OCI-LY1 (cell line): ENCODE measurements at regions not wholly inside any gene's neighbourhood (a gene's known extent, or its start where the extent isn't known, plus 50 kb on each side); places are given as distances from the start of the nearest gene placed in this dataset.

Experiments used
- H2AFZ ChIP-seq: fragments of 200-600 bp; sonication (generic), shearing (Covaris generic); 2 replicates; pipeline ENCODE4 v1.6.0; 2014; ENCODE audit warnings: antibody characterized with exemption, mild to moderate bottlenecking, low read length
- H3F3A ChIP-seq: fragments of 200-600 bp; sonication (generic), shearing (Covaris generic); 2 replicates; pipeline ENCODE4 v1.6.0; 2014; ENCODE audit warnings: mild to moderate bottlenecking, antibody characterized with exemption, low read length, moderate library complexity; ENCODE audit not compliant: insufficient read depth
- H3K27ac ChIP-seq: fragments of 200-600 bp; sonication (generic); 2 replicates; pipeline ENCODE4 v1.5.1; 2014; ENCODE audit warnings: low read length, mixed run types, mild to moderate bottlenecking, low read depth; ENCODE audit not compliant: poor library complexity, severe bottlenecking
- H3K27me3 ChIP-seq: fragments of 200-600 bp; sonication (generic); 2 replicates; pipeline ENCODE4 v1.6.0; 2014; ENCODE audit warnings: antibody characterized with exemption, mild to moderate bottlenecking, low read length, moderate library complexity; ENCODE audit not compliant: insufficient read depth
- H3K36me3 ChIP-seq: fragments of 200-600 bp; sonication (generic); 2 replicates; pipeline ENCODE4 v1.6.1; 2014; ENCODE audit warnings: mild to moderate bottlenecking, antibody characterized with exemption, low read length, moderate library complexity, mixed read lengths; ENCODE audit not compliant: insufficient read depth
- H3K4me1 ChIP-seq: fragments of 200-600 bp; sonication (generic); 2 replicates; pipeline ENCODE4 v1.5.1; 2014; ENCODE audit warnings: mild to moderate bottlenecking, low read length, moderate library complexity; ENCODE audit not compliant: insufficient read depth, severe bottlenecking
- H3K4me2 ChIP-seq: fragments of 200-600 bp; sonication (generic), shearing (Covaris generic); 2 replicates; pipeline ENCODE4 v1.6.1; 2014; ENCODE audit warnings: low read length
- H3K4me3 ChIP-seq: fragments of 200-600 bp; sonication (generic); 2 replicates; pipeline ENCODE4 v1.5.1; 2014; ENCODE audit warnings: low read length, low read depth, mild to moderate bottlenecking, mixed read lengths; ENCODE audit not compliant: poor library complexity, severe bottlenecking
- H3K79me2 ChIP-seq: fragments of 200-600 bp; shearing (Covaris generic); 2 replicates; pipeline ENCODE4 v1.6.1; 2016; ENCODE audit warnings: mixed run types, low read length, mixed read lengths; ENCODE audit not compliant: insufficient read depth
- H3K9ac ChIP-seq: fragments of 200-600 bp; sonication (generic), shearing (Covaris generic); 2 replicates; pipeline ENCODE4 v1.6.1; 2014; ENCODE audit warnings: mild to moderate bottlenecking, low read length, mixed read lengths
- H3K9me2 ChIP-seq: fragments of 200-600 bp; sonication (generic), shearing (Covaris generic); 2 replicates; pipeline ENCODE4 v1.6.1; 2014; ENCODE audit warnings: low read depth, mild to moderate bottlenecking, low read length, mixed read lengths
- H3K9me3 ChIP-seq: fragments of 200-600 bp; shearing (Covaris generic); 2 replicates; pipeline ENCODE4 v1.6.1; 2014; ENCODE audit warnings: low read length, mixed read lengths
- H4K20me1 ChIP-seq: fragments of 200-600 bp; sonication (generic), shearing (Covaris generic); 2 replicates; pipeline ENCODE4 v1.6.0; 2016; ENCODE audit warnings: mild to moderate bottlenecking, low read length; ENCODE audit not compliant: insufficient read depth
- CTCF ChIP-seq: fragments of 200-600 bp; sonication (generic), shearing (Covaris generic); IDR thresholded peaks from 2 replicates; pipeline ENCODE4 v1.5.1; 2017; ENCODE audit warnings: mild to moderate bottlenecking, antibody characterized with exemption, low read length, moderate library complexity, mixed read lengths
- EZH2 ChIP-seq: fragments of 200-600 bp; sonication (generic), shearing (Covaris generic); IDR thresholded peaks from 2 replicates; pipeline ENCODE4 v1.8.0; 2017; ENCODE audit warnings: borderline replicate concordance, mixed run types, mild to moderate bottlenecking, antibody characterized with exemption, low read length, moderate library complexity, mixed read lengths

GRCh38 chr2:15754703-15755099 is 163.0 kb downstream of the DDX1 start:
- no peaks in the 10 kb centered on the region for H3K4me1 ChIP-seq
- no peaks in the 10 kb centered on the region for H3K36me3 ChIP-seq
- no peak overlapping the region for H3K9ac ChIP-seq
- no peak overlapping the region for H3K4me3 ChIP-seq
- no peaks in the 10 kb centered on the region for H3K79me2 ChIP-seq
- no peaks in the 10 kb centered on the region for H4K20me1 ChIP-seq
- H3K4me2 ChIP-seq: no peak overlapping the region
- no peaks in the 10 kb centered on the region for H3F3A ChIP-seq
- no peaks in the 10 kb centered on the region for H3K27me3 ChIP-seq
- no peaks in the 10 kb centered on the region for H3K9me2 ChIP-seq
- no peak overlapping the region for H3K27ac ChIP-seq
- H2AFZ ChIP-seq: no peak overlapping the region
- no peak for TF ChIP-seq EZH2
- no peaks in the 10 kb centered on the region for H3K9me3 ChIP-seq

- Histone ChIP-seq H3K27ac (no peak overlapping the region), H3K79me2 (no peaks in the 10 kb centered on the region), H4K20me1 (no peaks in the 10 kb centered on the region), H3F3A (no peaks in the 10 kb centered on the region), H3K4me1 (no peaks in the 10 kb centered on the region), H3K36me3 (no peaks in the 10 kb centered on the region), H3K9me3 (no peaks in the 10 kb centered on the region), H3K9me2 (no peaks in the 10 kb centered on the region), H3K4me3 (no peak overlapping the region), H3K4me2 (no peak overlapping the region), H2AFZ (no peak overlapping the region), H3K9ac (no peak overlapping the region), H3K27me3 (no peaks in the 10 kb centered on the region)
- TF ChIP-seq CTCF: no peak
- TF ChIP-seq EZH2: no peak
Measured at GRCh38 chr2:15755528-15755927, 163.9 kb downstream of the DDX1 start.

GRCh38 chr2:15756011-15756550 is 164.4 kb downstream of the DDX1 start:
- Histone ChIP-seq H3K27ac (no peak overlapping the region), H3K9ac (no peak overlapping the region)

More at GRCh38 chr2:15756011-15756550, 164.4 kb downstream of the DDX1 start:
- Histone ChIP-seq H3K4me1 (no peaks in the 10 kb centered on the region), H3K9me3 (no peaks in the 10 kb centered on the region), H3K4me3 (no peak overlapping the region), H3K36me3 (no peaks in the 10 kb centered on the region), H3K27me3 (no peaks in the 10 kb centered on the region), H2AFZ (no peak overlapping the region), H3K9me2 (no peaks in the 10 kb centered on the region), H3F3A (no peaks in the 10 kb centered on the region), H3K79me2 (no peaks in the 10 kb centered on the region), H4K20me1 (no peaks in the 10 kb centered on the region), H3K4me2 (no peak overlapping the region)
- TF ChIP-seq EZH2 (no peak), CTCF (no peak)
